Hindlimb muscle (tissue), 1 donor: ENCODE measurements at regions not wholly inside any gene's neighbourhood (a gene's known extent, or its start where the extent isn't known, plus 50 kb on each side); places are given as distances from the start of the nearest gene placed in this dataset.

Source experiments
- DNase-seq: peaks from one replicate; pipeline ENCODE4 v3.0.0-alpha.2; 2013

GRCh38 chr4:14592950-14593349, 409.3 kb upstream of the CPEB2 start:
- no peak for DNase-seq

- no peak for DNase-seq
Observed at GRCh38 chr4:14596028-14596427, 406.3 kb upstream of the CPEB2 start.

GRCh38 chr4:14596437-14596836, 405.8 kb upstream of the CPEB2 start:
- no peak for DNase-seq

- no peak for DNase-seq
Observed at GRCh38 chr4:14596904-14597303, 405.4 kb upstream of the CPEB2 start.

GRCh38 chr4:14602206-14602605, 400.1 kb upstream of the CPEB2 start:
- DNase-seq = no peak

GRCh38 chr4:14607001-14607400, 395.3 kb upstream of the CPEB2 start:
- DNase-seq = no peak

- DNase-seq = no peak
Observed at GRCh38 chr4:14607578-14607977, 394.7 kb upstream of the CPEB2 start.

GRCh38 chr4:14608630-14609029, 393.7 kb upstream of the CPEB2 start:
- no peak for DNase-seq

- DNase-seq = no peak
Observed at GRCh38 chr4:14614840-14615239, 387.4 kb upstream of the CPEB2 start.

GRCh38 chr4:14615671-14616070, 386.6 kb upstream of the CPEB2 start:
- DNase-seq = no peak

GRCh38 chr4:14620567-14621141, 381.6 kb upstream of the CPEB2 start:
- DNase-seq = no peak

GRCh38 chr4:14621731-14622463, 380.4 kb upstream of the CPEB2 start:
- DNase-seq = no peak

GRCh38 chr4:14627038-14627437, 375.2 kb upstream of the CPEB2 start:
- no peak for DNase-seq

GRCh38 chr4:14631806-14632440, 370.4 kb upstream of the CPEB2 start:
- DNase-seq = no peak

- DNase-seq = no peak
Observed at GRCh38 chr4:14636563-14636962, 365.7 kb upstream of the CPEB2 start.

GRCh38 chr4:14640476-14640875, 361.8 kb upstream of the CPEB2 start:
- DNase-seq = no peak

- no peak for DNase-seq
Observed at GRCh38 chr4:14641871-14642270, 360.4 kb upstream of the CPEB2 start.

- DNase-seq = no peak
Observed at GRCh38 chr4:14644580-14645282, 357.6 kb upstream of the CPEB2 start.

GRCh38 chr4:14646831-14647230, 355.4 kb upstream of the CPEB2 start:
- DNase-seq = no peak

- no peak for DNase-seq
Observed at GRCh38 chr4:14650127-14650526, 352.2 kb upstream of the CPEB2 start.

- no peak for DNase-seq
Observed at GRCh38 chr4:14652522-14652921, 349.8 kb upstream of the CPEB2 start.

GRCh38 chr4:14653338-14653737, 348.9 kb upstream of the CPEB2 start:
- no peak for DNase-seq

GRCh38 chr4:14659286-14659685, 343.0 kb upstream of the CPEB2 start:
- no peak for DNase-seq
